ENCODE measurements at regions not wholly inside any gene's neighbourhood (a gene's known extent, or its start where the extent isn't known, plus 50 kb on each side); places are given as distances from the start of the nearest gene placed in this dataset.

DNA sequence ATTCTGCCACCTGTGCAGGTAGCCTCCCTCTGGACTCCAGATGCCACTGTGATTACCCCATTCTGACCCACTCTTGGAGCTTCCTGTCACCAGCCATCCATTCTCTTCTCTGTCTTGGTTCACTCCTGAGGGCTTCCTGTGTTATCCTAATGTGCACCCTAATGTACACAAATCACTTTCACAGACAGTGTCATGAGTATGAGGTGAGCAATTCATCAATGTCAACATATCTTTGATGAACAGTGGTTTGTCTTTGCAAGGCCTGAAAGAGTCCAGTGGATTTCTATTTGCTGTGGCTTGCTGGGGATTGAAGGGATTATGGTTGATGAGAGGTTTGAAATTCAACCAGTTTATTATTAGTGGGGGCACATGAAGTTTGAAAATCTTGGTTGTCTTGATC lies 63.8 kb upstream of the EEF1E1 start:
- TF ChIP-seq, protein P1, sequence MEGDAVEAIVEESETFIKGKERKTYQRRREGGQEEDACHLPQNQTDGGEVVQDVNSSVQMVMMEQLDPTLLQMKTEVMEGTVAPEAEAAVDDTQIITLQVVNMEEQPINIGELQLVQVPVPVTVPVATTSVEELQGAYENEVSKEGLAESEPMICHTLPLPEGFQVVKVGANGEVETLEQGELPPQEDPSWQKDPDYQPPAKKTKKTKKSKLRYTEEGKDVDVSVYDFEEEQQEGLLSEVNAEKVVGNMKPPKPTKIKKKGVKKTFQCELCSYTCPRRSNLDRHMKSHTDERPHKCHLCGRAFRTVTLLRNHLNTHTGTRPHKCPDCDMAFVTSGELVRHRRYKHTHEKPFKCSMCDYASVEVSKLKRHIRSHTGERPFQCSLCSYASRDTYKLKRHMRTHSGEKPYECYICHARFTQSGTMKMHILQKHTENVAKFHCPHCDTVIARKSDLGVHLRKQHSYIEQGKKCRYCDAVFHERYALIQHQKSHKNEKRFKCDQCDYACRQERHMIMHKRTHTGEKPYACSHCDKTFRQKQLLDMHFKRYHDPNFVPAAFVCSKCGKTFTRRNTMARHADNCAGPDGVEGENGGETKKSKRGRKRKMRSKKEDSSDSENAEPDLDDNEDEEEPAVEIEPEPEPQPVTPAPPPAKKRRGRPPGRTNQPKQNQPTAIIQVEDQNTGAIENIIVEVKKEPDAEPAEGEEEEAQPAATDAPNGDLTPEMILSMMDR (IDR thresholded peaks at IDR 0.05) = no peak
- no peak for TF ChIP-seq POLR2A (IDR thresholded peaks at IDR 0.05)
